ENCODE measurements at regions not wholly inside any gene's neighbourhood (a gene's known extent, or its start where the extent isn't known, plus 50 kb on each side); places are given as distances from the start of the nearest gene placed in this dataset.

DNA sequence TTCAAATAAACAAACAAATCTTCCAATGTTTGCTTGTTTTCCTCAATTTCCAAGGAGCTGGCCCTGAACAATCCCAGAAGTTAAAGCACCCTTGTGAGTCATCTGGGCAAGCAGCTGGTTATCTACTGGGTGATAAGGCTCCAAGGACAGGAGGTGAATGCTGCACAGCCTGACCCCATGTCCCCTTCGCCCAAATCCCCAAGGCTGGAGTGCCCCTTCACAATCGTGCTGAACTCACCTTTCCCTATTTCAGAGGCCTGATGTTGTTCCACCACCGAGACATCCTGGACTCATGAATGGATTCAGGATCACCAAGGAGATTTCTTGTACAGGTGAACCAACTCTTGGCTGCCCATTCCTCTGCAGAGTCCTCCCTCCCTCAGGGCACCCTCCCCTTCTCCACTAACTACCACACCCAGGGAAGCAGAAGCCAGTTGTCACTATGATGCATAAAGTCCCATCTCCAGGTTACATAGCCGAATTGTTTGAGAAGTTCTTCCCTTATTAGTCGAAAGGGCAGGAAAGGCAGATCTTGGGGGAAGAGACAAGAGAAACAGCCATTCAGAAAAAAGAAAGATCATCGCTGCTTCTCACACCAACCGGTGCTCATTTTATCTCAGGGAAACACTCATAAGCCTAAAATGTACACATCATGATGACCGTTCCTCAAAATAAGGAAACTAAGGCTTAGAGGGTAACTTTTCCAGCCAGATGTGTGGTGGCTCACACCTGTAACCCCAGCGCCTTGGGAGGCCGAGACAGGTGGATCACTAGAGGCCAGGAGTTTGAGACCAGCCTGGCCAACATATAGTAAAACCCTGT lies 138.8 kb upstream of the RREB1 start (continued):
- no peak for TF ChIP-seq REST (IDR thresholded peaks at IDR 0.05; ENCODE audit: unreplicated experiment)

DNA sequence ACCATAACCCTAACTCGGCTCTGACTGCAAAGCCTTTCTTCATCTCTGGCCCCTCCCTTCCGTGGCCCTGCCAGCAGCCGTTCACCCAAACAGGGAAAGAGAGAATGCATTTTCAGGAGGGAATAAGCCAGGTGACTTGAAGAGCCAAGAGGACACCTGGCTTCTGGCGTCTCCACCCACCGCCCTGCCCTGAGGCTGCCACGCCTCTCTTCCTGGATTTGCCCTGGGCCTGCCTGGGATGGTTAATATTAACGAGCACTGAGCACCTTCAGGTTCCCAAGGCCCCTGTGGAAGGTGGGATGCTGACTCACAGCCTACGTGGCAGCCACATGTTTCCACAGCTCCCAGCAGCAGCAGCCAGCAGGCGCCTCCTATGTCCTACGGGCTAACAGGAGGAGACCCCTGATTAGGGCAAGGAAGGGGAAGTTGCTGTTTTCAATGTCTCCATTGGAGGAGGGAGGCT lies 138.0 kb upstream of the RREB1 start:
- no peaks in the 10 kb centered on the region for H3K36me3 ChIP-seq (ENCODE audit: insufficient read depth)
- ATAC-seq (peak; percentile 64), DNase-seq (ENCODE audit: low spot score) (peak; percentile 6)
- H3F3A ChIP-seq (replicated peaks; ENCODE audit: low read depth) = no peaks in the 10 kb centered on the region
- Mint-ChIP-seq H3K36me3 (ENCODE audit: low read depth) (no peaks in the 10 kb centered on the region), H3K4me1 (no peaks in the 10 kb centered on the region; the same call in 2 of the 3 replicates), H3K27me3 (ENCODE audit: insufficient read depth, low read depth, poor library complexity) (peaks cover 4% of the 10 kb centered on the region), H3K27ac (no peak overlapping the region), H3K4me3 (no peak overlapping the region), H3K9me3 (no peaks in the 10 kb centered on the region)
- no peak overlapping the region for H3K4me3 ChIP-seq
- H3K4me2 ChIP-seq = no peak overlapping the region
- peak overlapping the region; percentile 85; the same call in 1 of the 2 replicates for H2AFZ ChIP-seq
- no peaks in the 10 kb centered on the region for H4K20me1 ChIP-seq (replicated peaks; ENCODE audit: insufficient read depth)
- H3K9me2 ChIP-seq (ENCODE audit: insufficient read depth) = no peaks in the 10 kb centered on the region
- no peak overlapping the region for H3K27ac ChIP-seq (ENCODE audit: low read depth)
- no peaks in the 10 kb centered on the region for H3K27me3 ChIP-seq (ENCODE audit: insufficient read depth)
- no peaks in the 10 kb centered on the region for H3K79me2 ChIP-seq (replicated peaks; ENCODE audit: insufficient read depth)
- H3K4me1 ChIP-seq (ENCODE audit: insufficient read depth) = no peaks in the 10 kb centered on the region
- TF ChIP-seq REST (IDR thresholded peaks at IDR 0.05; ENCODE audit: unreplicated experiment) (no peak), ZNF331 (CRISPR knock-in tag; IDR thresholded peaks at IDR 0.05; ENCODE audit: low read depth) (no peak), ZNF114 (CRISPR knock-in tag; IDR thresholded peaks at IDR 0.05) (no peak), NANOG (IDR thresholded peaks at IDR 0.05; ENCODE audit: borderline replicate concordance) (no peak), POLR2AphosphoS5 (IDR thresholded peaks at IDR 0.05; ENCODE audit: low read depth) (no peak), ZNF462 (CRISPR knock-in tag; IDR thresholded peaks at IDR 0.05) (no peak), EZH2phosphoT487 (IDR thresholded peaks at IDR 0.05; ENCODE audit: unreplicated experiment) (no peak), STAT1 (IDR thresholded peaks at IDR 0.05; ENCODE audit: unreplicated experiment) (no peak), EZH2 (IDR thresholded peaks at IDR 0.05; ENCODE audit: low read depth, unreplicated experiment) (no peak), CREB1 (CRISPR knock-in tag; IDR thresholded peaks at IDR 0.05; ENCODE audit: low read depth) (no peak), JUNB (IDR thresholded peaks at IDR 0.05; ENCODE audit: unreplicated experiment) (no peak)
